Neural cell (in vitro differentiated cells): ENCODE measurements at regions not wholly inside any gene's neighbourhood (a gene's known extent, or its start where the extent isn't known, plus 50 kb on each side); places are given as distances from the start of the nearest gene placed in this dataset.

Experiments used
- EP300 ChIP-seq: fragments of 450-650 bp; conservative IDR thresholded peaks from 2 replicates; pipeline ENCODE4 v1.6.1; 2014; ENCODE audit warnings: antibody characterized with exemption, mild to moderate bottlenecking, moderate library complexity; ENCODE audit not compliant: poor library complexity, severe bottlenecking
- TF ChIP-seq, protein P1 (sequence below): fragments of 450-650 bp; IDR thresholded peaks from 2 replicates; pipeline ENCODE4 v1.5.1; 2014; ENCODE audit warnings: antibody characterized with exemption, mild to moderate bottlenecking, moderate library complexity; ENCODE audit not compliant: poor library complexity, severe bottlenecking

DNA sequence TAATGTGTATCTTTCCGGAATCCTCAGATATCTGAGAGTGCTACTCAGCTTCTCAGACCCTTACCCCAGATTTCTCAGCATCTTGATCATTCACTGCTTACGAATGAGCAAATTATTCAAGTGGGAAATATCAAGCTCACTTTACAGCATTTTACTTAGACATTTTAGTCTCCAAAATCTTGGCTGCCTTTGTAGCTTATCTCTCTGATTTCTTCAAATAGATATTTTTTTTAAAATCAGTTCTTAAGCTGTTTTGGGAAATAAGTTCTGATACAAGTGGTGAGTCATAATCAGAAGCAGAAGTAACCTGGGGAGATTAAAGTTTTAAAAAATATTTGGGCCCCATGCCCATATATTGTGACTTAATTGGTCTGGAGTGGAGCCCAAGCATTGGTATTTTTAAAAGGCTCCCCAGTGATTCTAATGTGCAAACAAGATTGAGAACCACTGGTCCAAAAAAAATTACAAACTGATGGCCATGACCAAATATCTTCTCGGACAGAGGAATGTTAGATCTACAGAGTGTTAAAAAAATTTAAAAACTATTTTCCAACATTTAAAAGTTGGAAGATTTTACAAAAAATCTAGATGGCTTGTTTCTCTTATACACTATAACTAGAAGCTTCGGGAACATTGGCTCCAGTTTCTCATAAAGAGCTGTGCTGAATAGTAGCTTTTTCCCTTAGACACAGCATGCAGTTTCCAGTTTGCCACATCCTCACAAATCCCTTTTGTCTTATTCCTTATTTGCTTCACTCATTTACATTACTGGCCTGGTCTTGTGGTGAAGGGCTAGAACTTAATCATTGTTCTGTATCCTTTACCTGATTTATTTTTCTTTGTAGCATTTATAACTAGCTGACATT is 87.8 kb upstream of the BMAL1 start:
- TF ChIP-seq, protein P1, sequence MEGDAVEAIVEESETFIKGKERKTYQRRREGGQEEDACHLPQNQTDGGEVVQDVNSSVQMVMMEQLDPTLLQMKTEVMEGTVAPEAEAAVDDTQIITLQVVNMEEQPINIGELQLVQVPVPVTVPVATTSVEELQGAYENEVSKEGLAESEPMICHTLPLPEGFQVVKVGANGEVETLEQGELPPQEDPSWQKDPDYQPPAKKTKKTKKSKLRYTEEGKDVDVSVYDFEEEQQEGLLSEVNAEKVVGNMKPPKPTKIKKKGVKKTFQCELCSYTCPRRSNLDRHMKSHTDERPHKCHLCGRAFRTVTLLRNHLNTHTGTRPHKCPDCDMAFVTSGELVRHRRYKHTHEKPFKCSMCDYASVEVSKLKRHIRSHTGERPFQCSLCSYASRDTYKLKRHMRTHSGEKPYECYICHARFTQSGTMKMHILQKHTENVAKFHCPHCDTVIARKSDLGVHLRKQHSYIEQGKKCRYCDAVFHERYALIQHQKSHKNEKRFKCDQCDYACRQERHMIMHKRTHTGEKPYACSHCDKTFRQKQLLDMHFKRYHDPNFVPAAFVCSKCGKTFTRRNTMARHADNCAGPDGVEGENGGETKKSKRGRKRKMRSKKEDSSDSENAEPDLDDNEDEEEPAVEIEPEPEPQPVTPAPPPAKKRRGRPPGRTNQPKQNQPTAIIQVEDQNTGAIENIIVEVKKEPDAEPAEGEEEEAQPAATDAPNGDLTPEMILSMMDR = no peak
- TF ChIP-seq EP300 = no peak
